Stimulated activated CD8-positive, alpha-beta memory T cell treated with anti-CD3 and anti-CD28 coated beads, Interleukin-2, amount 100 ng/mL, for 48 hours (primary cell): ENCODE measurements at regions not wholly inside any gene's neighbourhood (a gene's known extent, or its start where the extent isn't known, plus 50 kb on each side); places are given as distances from the start of the nearest gene placed in this dataset.
"Not testable (repeated sequence)": the region's sequence is repeated elsewhere in the genome, so short reads cannot be mapped to it uniquely, and the experiment has no call there.

Experiments
- DNase-seq, 2 donors: peaks; one replicate each; pipeline ENCODE4 v3.0.0-alpha.2; 2020; ENCODE audit warnings: low read depth in 2 of 2

DNA sequence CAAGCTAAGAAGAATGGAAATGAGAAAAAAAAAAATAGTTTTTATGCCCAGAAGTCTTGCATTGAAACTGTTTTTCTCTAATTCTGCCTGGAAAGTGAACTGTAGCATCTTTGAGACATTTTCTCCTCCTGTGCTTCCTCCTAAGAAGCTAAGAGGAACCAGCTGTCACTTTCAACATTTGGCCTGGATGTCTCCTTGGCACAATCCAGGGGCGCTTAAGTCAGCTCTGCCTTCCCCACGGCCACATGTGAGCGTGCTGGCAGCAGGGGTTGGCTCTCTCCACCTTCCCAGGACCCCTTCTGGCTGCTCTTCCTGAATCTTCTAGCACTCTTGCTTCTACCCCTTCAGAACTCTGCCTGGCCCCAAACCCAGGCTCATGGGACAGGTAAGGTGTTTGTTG is 289.6 kb upstream of the ADARB2 start:
- DNase-seq: no peak

DNA sequence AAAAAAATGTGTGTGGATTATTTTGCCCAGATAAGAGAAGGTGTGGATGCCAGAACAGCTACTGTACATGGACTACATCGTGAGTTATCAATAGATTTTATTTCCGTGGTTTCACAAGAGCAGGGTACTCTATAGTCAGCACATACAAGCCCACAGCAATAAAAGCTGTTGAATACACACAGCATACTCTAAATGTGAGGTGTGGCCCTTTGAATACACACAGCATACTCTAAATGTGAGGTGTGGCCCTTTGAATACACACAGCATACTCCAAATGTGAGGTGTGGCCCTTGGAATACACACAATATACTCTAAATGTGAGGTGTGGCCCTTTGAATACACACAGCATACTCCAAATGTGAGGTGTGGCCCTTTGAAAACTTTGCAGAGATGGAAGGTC is 287.4 kb upstream of the ADARB2 start:
- DNase-seq: not testable (repeated sequence)

DNA sequence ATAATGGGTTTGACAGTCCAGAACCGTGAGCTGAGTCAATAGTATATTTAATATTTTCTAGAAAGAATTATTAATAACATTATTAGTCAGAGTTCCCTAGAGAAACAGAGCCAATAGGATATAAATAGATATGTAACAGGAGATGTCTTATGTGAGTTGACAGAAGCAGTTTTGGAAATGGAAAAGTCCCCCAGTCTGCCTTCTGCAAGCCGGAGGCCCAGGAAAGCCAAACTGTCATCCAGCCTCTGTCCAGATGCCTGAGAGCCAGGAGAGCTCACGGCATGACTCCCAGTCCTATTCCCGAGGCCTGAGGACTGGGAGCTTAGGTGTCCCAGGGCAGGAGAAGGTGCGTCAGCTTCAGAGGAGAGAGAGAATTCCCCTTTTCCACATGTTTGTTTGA is 286.4 kb upstream of the ADARB2 start:
- no peak for DNase-seq

DNA sequence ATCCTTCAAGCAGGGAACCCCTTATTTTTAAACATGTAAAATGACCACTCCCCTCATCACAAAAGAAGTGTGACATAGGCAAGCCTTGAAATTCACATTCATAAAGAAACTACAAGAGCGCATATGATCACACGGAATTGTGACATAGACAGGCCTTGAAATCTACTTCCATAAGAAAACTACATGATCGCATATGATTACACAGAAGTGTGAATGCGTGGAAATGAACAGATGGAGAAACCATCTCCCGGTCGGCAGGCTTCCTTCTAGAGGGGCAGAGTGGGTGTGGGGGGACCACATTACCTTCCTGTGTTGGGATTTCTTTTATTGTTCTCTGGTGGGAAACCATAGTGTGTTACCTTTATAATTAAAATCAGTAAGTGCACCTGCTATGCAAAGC is 285.1 kb upstream of the ADARB2 start:
- no peak for DNase-seq

DNA sequence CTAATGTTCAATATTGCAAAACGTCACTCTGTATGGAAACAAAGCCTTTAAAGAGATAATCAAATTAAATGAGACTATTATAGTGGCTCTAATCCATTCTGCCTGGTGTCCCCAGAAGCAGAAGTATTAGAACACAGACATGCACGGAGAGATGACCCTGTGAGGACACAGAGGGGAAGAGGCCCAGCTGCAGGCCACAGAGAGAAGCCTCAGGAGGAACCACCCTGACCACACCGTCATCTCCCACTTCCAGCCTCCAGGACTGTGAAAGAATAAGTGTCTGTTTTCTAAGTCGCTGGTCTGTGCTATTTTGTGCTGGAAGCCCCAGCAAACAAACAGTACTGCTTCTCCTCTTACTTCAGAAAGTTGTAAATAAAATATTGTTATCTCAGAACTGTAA is 283.5 kb upstream of the ADARB2 start:
- no peak for DNase-seq

DNA sequence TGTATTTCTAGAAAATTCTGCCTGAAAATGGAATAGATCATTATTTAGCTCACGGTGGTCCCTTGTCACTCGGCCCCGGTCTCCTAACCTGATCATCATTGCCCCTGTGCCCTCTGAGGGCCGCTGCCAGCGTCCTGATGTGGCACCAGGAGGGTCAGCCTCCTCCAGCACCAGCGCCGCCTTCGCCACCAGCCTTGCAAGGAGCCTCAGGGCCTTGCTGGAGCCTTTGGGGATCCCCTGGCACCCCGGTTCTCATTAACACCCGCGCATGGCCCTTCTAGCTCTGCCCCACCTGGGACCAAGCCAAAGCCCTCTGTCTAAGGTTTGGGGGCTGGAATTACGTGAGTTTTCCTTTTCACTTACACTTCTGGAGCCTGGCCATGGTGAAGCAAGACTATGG is 282.5 kb upstream of the ADARB2 start:
- DNase-seq: no peak

DNA sequence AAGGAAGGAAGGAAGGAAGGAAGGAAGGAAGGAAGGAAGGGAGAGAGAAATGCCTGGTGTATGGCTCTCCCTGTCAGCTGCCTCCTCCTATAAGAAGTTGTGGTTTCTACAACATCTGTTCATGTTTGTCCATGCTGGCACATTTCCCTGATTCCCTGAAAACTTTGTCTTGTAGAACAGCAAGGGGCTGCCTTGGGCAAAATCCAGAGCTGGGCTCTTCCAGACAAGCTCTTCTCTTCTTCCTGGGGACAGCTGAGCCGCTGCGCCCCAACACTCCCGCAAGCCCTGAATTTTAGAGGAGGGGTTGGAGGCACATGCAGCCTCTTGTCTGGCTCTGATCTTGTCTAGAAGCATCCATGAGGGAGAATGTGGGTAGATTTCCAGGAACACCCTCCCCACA is 282.0 kb upstream of the ADARB2 start:
- no peak for DNase-seq

DNA sequence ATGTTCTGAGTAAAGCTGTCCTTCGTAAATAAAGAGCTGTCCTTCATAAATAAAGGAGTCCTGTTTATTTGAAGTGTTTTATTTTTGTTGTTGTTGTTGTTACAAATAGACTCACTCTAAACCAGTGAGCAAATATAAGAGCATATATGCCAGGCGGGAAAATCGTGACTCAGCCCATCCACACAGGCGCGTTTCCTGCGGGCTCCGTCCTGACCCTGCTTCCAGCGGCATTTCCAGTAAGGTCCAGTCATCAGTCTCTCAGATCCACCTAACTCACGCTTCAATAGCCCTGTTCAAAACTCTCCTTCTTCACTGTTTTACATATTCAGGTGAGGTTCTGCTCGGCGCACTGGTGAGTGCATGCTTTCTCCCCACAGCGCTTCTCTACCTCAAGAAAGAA is 277.2 kb upstream of the ADARB2 start:
- DNase-seq: no peak

DNA sequence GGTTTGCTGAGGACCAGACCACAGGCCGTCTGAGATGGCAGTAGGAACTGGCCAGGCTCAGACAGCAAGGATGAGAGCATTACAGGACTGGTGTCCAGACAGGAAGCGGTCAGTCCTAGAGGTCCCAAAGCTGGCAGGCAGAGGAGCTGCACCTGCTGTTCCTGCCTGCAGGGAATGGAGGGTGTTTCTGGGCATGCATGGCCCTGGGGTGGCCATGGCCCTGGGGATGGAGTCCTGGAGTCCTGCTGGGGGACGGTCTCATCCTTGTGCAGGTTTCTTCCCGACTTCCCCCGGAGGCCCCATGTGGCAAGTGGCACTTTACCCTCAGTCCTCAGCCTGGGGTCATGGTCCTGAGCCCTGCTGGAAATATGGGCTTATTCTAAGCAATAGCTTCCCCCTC is 274.9 kb upstream of the ADARB2 start:
- DNase-seq: no peak

DNA sequence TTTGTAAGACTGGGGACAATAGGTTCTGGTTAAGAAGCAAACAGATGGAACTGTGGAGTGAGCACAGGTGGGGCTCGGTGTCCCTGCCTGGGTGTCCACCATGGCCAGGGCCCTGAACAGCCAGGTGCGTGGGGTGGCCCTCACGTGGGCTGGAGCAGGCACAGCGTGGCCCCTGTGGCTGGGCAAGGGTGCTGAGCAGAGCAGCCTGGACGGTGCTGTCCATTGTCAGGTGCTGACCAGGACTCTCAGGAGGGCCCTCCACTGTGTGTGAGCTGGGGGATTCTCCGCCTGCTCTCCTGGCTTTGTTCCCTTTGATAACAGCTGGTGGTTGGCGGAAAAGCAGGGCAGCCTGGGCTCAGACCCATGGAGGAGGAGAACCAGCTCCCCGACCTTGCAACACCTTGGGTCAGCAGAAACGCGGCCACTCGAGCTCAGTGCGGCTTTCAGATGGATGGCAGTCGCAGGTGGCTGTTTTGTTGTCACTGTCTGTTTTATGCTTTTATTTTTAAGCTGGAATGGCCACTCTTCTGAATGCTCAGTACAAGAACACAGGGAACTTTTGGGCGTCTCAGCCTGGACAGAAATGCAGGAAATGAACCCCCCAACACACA is 273.9 kb upstream of the ADARB2 start:
- DNase-seq: no peak

DNA sequence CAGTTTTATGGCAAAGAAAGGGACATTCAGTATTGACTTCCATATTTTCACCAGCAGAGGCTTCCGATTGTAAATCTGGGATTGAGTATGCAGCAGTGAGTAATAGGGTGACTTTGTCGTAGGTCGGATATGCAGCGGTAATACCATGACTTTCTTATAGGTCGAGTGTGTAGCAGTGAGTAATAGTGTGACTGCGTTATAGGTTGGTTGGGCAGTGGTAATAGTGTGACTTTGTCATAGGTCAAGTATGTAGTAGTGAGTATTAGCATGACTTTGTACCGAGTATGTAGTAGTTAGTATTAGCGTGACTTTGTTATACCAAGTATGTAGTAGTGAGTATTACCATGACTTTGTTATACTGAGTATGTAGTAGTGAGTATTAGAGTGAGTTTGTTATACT is 268.2 kb upstream of the ADARB2 start:
- DNase-seq: no peak

DNA sequence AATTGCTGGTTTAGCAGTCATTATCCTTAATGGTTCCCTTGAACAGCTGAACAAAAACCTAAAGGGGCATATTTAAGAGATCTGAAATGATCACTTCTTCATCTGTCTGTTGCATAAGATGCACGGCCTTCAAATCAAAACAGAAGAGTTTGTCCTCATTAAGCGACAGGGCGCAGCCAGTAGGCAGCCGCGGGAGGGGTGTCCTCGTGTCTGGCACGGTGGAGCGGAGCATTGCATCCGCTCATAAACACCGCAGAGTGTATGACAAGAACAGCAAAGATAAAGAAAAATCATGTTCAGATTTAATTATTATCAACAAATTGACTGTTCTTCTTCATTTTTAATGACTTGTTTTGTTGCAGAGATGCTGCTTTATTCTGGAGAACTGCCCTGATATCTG is 255.6 kb upstream of the ADARB2 start:
- DNase-seq: no peak

DNA sequence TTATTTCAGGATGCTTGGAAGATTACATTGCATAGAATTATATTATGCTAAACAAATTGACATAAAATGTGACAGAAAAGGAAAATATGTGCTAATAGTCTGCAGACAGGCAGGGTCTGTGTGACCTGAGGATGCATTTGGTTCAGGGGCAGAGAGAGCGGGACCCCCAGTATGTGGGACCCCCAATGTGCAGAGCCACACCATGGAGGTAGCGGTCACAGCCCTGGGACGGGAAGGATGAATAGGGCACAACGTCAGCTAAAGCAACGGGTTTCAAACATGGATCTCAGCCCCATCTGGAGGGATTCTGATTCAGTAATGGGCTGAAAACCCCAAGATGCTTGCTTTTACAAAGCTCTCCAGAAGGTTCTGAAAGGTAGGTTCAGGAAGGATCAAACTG is 251.8 kb upstream of the ADARB2 start:
- no peak for DNase-seq

DNA sequence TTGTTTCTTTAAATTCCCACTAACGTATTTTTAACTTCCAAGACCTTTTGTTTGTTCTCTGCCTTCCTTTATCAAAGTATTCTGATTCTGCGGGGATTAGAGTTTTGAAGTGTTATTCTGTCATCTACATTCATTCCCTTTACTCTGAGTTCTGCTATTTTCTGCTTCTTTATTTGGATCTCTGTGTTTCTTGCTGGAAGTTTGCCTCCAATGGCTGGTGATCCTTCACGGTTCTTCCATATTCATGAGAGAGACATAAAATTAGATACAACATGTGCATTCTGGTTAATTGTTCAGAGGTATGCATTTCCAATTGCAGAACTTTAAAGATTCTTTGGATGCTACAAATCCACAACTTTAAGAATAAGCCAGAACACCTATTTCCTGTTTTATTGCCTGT is 244.7 kb upstream of the ADARB2 start:
- no peak for DNase-seq

DNA sequence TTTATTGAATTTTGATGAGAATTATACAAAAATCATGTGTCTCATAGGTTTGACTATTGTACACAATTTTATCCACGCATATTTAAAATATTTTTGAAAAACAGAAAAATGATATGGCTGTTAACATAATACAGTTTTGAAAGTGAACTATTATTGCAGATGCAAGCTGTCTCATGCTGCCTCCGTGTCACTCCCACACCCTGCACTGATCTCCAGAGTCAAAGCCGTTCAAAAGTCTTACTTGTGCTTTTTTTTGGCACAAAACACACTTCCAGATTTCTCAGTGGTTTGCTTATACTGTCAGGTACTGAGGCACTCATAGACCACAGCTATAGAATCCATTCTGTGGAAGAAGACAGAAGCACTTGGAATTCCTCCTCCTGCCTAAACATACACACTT is 243.1 kb upstream of the ADARB2 start:
- no peak for DNase-seq

DNA sequence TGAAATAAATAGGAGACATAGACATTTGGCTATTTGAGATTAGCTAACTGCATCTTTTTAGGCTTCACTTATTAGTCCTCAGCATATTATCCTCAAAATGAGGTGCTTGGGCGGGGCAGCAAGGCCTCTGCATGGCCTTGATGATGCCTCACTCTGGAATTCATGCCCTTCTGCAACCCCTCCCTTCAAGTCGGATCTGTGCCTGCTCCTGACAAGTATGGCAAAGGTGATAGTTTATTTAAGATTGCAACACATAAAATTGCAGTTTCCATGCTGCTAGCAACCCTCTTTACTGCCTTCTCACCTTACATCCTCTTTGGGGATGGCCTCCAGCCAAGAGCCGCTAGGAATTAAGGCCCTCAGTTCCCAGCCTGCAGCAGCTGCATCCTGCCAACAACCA is 241.3 kb upstream of the ADARB2 start:
- DNase-seq: no peak

DNA sequence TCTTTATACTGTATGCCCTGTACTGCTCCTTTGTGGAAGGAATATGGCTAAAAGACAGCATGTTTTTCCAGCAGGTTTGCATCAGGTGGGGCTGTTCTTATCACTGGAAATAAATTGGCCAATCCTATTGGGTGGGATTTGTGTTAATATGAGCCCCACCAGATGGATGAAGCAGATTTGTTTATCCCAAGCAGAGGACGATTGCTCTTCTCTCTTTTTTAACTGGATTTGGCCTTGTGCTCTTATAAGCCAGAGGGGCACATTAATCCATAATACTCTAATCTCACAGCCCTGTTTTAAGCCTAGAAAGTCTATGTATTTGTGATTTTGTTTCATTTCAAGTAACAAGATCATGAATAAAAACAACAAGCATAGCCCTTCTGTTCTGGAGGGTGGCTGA is 240.1 kb upstream of the ADARB2 start:
- no peak for DNase-seq

DNA sequence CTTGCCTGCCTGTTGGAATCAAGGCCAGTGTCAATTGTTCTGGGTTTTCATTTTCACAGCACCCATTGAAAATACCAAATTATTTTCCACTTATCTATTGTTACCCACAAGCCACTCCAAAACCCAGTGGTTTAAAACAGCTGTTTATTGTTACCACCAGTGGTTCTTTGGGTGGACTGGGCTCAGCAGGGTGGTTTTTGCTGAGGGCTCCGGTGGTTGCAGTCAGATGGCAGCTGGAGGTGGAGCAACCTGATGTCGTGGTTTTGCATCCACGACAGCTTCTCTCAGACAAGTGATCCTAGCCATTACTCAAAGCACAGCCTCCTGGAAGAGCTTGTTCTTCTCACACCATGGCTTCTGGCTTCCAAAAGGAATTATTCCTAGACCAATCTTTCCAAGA is 235.1 kb upstream of the ADARB2 start:
- DNase-seq: no peak

DNA sequence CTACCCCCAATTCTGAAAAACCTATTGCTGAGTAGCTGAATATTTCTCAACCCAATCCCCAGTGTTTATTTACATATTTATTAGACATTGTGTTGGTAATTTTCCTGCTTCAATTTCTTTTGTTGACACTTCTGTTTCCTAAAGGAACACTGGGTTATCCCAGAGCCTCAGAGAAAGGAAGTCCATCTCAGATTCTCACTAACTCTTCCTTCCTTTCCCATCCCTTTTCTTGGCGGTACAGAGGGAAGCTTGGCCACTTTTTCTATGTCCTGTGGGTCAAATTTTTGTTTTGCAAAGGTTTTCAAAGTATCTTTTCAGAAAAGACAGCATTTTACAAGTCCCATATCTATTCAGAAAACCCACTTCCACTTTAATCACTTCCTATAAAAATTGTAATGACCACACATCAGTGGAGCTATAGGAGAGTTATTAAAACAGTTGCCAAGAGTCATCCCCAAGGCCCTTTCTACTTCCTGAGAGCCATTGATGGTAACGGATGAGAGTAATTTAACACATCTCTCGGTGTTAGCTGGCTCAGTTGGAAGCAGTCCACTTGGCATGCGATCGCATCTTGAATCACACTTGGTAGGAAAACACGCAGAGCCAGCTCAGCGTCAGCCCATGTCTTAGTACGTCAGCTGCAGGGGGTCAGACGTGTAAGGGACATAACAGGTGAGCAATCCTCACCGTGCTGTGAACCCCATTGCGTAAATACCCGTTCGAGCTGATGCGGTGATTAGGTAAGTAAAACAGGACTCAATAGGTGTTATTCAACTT is 231.1 kb upstream of the ADARB2 start:
- DNase-seq: no peak

DNA sequence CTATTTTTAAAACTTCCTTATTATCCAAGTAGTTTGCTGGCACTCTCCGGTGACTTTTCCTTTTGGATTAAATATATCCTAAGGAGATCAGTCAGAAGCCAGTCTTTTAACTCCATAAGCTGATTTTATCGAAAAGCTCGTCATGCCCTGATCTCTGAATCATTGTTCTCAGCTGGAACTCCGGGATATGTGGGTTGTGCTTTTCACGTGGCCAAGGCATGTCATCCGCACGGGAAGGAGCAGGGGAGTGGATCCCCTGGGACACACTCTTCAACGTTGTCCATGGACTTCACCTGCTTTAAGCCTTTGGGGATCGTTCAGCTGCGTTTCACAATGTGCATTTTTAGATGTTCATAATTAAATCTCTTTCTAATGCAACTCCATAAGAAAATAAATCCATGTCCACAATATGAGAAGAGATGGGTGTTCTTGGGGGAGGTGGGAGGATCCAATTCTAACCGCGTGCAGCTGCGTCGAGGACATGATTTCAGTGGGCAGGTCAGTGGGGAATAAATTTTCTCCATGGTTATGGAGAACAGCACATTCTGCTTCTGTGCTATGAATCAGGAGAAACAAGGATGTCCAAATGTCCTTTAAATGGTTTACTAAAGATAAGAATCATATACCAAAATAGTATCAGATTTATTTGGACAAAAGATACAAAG is 229.5 kb upstream of the ADARB2 start:
- no peak for DNase-seq

DNA sequence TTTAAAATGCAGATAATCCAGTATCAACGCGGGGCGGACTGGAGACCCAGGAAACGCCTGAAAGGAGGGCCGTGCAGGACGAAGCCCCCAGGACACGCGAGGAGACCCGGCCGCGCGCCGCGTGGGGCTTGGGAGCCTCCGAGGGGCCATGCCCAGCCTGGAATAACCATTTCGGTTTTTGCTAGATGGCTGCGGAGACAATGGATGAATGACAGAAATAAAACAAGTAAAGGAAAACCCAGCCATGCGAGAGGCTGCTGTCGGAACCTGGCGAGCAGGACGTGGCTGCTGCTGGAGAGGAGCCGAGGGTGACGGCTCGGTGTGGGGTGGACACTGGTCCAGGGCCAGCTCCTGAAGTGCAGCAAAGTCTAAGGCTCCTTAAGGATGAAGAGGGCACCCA is 227.2 kb upstream of the ADARB2 start:
- DNase-seq: no peak

DNA sequence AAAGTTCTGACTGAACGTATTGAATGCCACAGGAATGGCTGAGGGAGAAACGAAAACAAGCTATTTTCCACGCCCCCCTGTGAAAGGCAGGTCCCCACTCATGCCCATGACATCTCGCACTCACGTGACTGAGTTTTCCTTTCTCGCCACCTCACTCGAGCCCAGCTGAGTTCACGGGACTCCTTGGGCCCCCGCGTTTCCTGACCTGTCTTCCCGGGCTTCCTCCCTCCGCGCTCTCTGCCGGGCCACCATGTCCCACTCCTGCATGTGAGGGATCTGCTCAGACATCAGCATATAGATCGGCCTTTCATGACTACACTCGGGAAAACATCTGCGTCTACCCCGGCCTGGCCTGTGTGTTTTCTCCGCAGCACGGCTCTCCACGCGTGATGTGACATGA is 226.0 kb upstream of the ADARB2 start:
- no peak for DNase-seq

DNA sequence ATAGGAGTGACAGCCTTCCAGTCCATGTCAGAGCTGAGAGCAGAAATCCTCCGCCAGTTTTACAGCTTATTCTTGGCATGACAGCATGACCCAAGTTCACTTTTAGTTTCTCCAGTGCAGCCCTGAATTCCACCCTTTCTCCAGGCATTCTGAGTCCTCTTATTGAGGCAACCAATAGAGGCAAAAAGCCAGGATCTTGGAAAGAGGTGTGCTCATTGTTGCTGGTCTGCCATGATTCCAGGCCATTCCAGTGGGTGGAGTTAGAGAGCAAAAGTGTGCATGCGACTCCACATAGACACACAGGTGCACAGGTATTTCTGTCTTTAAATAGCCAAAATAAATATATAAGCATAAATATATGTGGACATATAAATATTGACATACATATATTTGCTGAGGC is 224.7 kb upstream of the ADARB2 start:
- no peak for DNase-seq
